ENCODE measurements at regions not wholly inside any gene's neighbourhood (a gene's known extent, or its start where the extent isn't known, plus 50 kb on each side); places are given as distances from the start of the nearest gene placed in this dataset.

DNA sequence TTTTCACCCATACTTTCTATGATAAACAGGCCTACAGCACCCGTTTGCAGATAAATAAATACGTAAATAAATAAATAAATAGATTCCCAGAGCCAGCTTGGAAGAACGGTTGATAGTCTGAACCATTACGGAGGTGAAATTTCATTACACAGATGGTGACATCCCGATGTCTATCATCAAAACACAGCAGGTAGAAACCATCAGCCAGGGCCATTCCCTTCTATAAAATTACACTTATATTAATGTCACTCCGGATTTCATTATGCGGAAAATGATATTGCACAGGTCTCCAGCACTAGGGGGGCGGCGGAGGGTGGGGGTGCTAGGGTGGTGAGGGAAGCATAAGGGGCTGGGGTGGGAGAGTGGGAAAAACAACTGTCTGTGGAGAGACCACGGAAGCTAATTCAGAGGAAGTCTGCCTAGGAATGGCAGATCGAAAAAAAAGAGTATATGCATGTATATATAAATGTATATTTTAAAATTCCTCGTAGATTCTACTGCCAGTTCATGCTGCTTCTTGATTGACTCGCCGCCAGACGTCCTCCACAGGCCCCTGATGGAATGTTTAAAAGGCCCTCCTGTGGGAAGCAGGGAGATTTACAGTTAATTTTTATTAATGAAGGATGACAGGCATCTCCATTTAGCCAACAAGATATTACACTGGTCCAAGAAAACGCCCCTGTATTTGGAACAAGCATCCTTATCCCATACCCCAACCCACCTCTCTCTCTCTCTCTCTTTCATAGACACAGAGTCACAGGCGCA is 1906.0 kb upstream of the PIK3C3 start:
- DNase-seq (ENCODE audit: low read depth), result no peak
- TF ChIP-seq, protein P1, sequence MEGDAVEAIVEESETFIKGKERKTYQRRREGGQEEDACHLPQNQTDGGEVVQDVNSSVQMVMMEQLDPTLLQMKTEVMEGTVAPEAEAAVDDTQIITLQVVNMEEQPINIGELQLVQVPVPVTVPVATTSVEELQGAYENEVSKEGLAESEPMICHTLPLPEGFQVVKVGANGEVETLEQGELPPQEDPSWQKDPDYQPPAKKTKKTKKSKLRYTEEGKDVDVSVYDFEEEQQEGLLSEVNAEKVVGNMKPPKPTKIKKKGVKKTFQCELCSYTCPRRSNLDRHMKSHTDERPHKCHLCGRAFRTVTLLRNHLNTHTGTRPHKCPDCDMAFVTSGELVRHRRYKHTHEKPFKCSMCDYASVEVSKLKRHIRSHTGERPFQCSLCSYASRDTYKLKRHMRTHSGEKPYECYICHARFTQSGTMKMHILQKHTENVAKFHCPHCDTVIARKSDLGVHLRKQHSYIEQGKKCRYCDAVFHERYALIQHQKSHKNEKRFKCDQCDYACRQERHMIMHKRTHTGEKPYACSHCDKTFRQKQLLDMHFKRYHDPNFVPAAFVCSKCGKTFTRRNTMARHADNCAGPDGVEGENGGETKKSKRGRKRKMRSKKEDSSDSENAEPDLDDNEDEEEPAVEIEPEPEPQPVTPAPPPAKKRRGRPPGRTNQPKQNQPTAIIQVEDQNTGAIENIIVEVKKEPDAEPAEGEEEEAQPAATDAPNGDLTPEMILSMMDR (conservative IDR thresholded peaks at IDR 0.05; ENCODE audit: control insufficient read depth, insufficient read depth, low read depth, low read length), result no peak
- H3K4me3 ChIP-seq (ENCODE audit: control insufficient read depth, low read depth, low read length), result no peak overlapping the region

DNA sequence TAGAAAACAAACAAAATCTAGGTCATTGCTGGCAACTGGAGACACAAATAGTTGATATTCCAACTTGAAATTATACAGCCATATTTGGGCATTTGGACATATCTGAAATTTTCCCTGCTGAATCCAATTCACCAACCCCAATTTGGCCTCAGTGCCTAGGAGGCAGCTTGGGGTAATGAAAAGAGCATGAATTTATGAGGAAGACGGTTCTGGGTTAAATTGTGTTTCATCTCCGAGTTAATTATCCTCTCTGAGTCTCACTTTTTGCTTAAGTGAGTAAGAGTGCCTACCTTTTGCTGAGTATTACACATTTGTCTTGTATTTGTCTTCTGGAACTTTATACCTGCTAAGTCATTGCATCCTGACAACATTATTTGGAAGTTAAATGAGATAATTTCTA is 1906.8 kb upstream of the PIK3C3 start:
- no peak overlapping the region for H3K4me3 ChIP-seq (ENCODE audit: control insufficient read depth, low read depth, low read length)
- TF ChIP-seq, protein P1 (conservative IDR thresholded peaks at IDR 0.05; ENCODE audit: control insufficient read depth, insufficient read depth, low read depth, low read length), result no peak
- no peak for DNase-seq (ENCODE audit: low read depth)

DNA sequence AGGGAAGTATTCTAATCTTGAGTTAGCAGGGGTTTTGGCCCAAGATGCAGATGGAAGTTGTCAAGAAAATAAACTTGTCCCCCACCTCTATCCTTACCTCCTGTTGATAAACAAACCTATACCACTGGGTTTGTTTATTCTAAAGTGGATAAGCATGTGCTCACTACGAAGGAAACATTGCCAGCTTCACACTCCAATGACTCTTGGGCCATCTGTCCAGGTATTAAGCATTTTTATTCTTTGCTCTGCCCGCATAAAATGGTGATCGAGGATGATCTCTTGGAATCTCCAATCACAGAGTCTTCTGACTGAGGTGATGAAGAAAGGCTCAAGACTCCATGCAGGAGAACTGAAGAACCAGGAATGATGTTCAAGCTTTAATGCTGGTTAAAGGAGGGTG is 1908.4 kb upstream of the PIK3C3 start:
- no peak overlapping the region for H3K4me3 ChIP-seq (ENCODE audit: control insufficient read depth, low read depth, low read length)
- TF ChIP-seq, protein P1 (conservative IDR thresholded peaks at IDR 0.05; ENCODE audit: control insufficient read depth, insufficient read depth, low read depth, low read length), result no peak
- DNase-seq (ENCODE audit: low read depth), result no peak

DNA sequence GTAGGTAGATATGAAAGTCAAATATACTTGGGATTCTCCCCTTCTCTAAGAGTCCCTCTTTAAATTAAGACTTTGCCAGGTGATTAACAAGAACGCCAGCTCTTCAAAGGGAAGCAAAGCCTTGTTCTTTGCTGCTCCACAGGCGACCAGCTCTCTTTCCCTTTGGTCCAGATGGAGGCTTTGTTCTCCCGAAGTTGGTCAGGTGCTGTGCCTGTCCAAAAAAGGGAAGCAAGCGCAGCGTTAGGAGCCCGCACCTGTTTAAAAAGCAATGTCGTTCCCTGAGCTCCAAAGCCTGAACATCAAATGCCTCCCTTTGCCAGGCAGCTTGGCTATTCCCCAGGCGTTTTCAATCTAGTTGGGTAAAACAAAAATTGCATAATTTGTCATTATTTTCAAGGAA is 1913.1 kb upstream of the PIK3C3 start:
- TF ChIP-seq, protein P1 (conservative IDR thresholded peaks at IDR 0.05; ENCODE audit: control insufficient read depth, insufficient read depth, low read depth, low read length), result no peak
- no peak for DNase-seq (ENCODE audit: low read depth)
- no peak overlapping the region for H3K4me3 ChIP-seq (ENCODE audit: control insufficient read depth, low read depth, low read length)

DNA sequence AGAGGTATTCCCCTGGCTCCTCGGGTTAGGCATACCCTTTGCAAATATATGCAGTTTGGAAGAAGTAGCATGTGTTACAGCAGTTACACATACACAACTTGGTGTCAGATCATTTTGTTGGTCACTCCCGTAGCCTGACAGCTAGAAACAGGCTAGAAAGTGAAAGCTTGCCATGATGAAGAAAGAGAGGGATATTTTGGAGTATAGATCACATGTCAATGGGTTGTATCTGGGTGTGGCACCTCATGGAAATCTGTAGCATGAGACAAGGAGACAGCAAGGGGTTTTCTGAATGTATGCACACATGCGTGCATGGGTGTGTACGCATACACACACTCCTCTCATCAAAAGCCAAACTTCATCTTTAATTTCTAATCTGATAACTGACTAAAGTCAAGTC is 1914.5 kb upstream of the PIK3C3 start:
- no peak overlapping the region for H3K4me3 ChIP-seq (ENCODE audit: control insufficient read depth, low read depth, low read length)
- TF ChIP-seq, protein P1 (conservative IDR thresholded peaks at IDR 0.05; ENCODE audit: control insufficient read depth, insufficient read depth, low read depth, low read length), result no peak
- no peak for DNase-seq (ENCODE audit: low read depth)

DNA sequence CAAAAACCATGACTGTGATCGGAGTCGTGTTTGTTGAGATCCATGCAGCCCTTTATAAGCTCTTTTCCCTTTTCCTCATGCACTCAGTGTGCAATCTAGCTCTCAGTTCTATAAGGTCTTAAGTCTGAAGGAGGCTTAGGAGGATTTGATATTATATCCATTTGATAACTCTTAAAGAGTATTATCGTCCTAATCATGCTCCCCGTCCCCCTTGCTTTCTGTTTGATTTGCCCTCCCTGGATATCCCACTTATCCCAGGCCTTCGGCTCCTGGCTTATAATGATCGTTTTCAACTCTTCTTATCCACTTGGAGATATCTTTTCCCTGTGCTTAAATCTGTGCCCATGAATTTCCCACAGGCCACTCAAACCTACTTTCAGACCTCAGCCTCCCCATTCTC is 1917.7 kb upstream of the PIK3C3 start:
- TF ChIP-seq, protein P1 (conservative IDR thresholded peaks at IDR 0.05; ENCODE audit: control insufficient read depth, insufficient read depth, low read depth, low read length), result no peak
- DNase-seq (ENCODE audit: low read depth), result no peak
- no peak overlapping the region for H3K4me3 ChIP-seq (ENCODE audit: control insufficient read depth, low read depth, low read length)

Measured in fibroblast of mammary gland (primary cell).